ENCODE measurements at regions not wholly inside any gene's neighbourhood (a gene's known extent, or its start where the extent isn't known, plus 50 kb on each side); places are given as distances from the start of the nearest gene placed in this dataset.
A peak's percentile ranks its signal among the peaks of the same experiment; 100 is the strongest.

GRCh38 chr6:71138376-71138775, 150.2 kb upstream of the OGFRL1 start:
- no peak overlapping the region for H3K4me3 ChIP-seq (ENCODE audit: low read depth, poor library complexity, severe bottlenecking)
- 24 to 38% methylated on average over 2 of the region's 2 CpGs for WGBS, 2 donors
- no peak for DNase-seq (ENCODE audit: low spot score in 2 of 2)
- intact Hi-C loops (cut with DNase I; ENCODE audit: low total_unique reads) = no loop called here
- no peak for TF ChIP-seq POLR2A (IDR thresholded peaks at IDR 0.05)
- TF ChIP-seq, protein P1, sequence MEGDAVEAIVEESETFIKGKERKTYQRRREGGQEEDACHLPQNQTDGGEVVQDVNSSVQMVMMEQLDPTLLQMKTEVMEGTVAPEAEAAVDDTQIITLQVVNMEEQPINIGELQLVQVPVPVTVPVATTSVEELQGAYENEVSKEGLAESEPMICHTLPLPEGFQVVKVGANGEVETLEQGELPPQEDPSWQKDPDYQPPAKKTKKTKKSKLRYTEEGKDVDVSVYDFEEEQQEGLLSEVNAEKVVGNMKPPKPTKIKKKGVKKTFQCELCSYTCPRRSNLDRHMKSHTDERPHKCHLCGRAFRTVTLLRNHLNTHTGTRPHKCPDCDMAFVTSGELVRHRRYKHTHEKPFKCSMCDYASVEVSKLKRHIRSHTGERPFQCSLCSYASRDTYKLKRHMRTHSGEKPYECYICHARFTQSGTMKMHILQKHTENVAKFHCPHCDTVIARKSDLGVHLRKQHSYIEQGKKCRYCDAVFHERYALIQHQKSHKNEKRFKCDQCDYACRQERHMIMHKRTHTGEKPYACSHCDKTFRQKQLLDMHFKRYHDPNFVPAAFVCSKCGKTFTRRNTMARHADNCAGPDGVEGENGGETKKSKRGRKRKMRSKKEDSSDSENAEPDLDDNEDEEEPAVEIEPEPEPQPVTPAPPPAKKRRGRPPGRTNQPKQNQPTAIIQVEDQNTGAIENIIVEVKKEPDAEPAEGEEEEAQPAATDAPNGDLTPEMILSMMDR (IDR thresholded peaks at IDR 0.05) = no peak

- H3K4me3 ChIP-seq (ENCODE audit: low read depth, poor library complexity, severe bottlenecking) = no peak overlapping the region
- intact Hi-C loops (cut with DNase I; ENCODE audit: low total_unique reads) = no loop called here
- no peak for DNase-seq (ENCODE audit: low spot score in 2 of 2)
- TF ChIP-seq, protein P1 (IDR thresholded peaks at IDR 0.05) = no peak
- TF ChIP-seq POLR2A (IDR thresholded peaks at IDR 0.05) = no peak
- 56 to 64% methylated on average over 3 of the region's 3 CpGs for WGBS, 2 donors
Observed at GRCh38 chr6:71139249-71139648, 149.4 kb upstream of the OGFRL1 start.

GRCh38 chr6:71153755-71154325, 134.8 kb upstream of the OGFRL1 start:
- intact Hi-C loops (cut with DNase I; ENCODE audit: low total_unique reads) = no loop called here
- TF ChIP-seq, protein P1 (IDR thresholded peaks at IDR 0.05) = no peak
- TF ChIP-seq POLR2A (IDR thresholded peaks at IDR 0.05) = no peak
- H3K4me3 ChIP-seq (ENCODE audit: low read depth, poor library complexity, severe bottlenecking) = peak overlapping the region; percentile 2
- no peak for DNase-seq (ENCODE audit: low spot score in 2 of 2)
- 87% methylated on average over 9 of the region's 9 CpGs for WGBS, 2 donors

DNA sequence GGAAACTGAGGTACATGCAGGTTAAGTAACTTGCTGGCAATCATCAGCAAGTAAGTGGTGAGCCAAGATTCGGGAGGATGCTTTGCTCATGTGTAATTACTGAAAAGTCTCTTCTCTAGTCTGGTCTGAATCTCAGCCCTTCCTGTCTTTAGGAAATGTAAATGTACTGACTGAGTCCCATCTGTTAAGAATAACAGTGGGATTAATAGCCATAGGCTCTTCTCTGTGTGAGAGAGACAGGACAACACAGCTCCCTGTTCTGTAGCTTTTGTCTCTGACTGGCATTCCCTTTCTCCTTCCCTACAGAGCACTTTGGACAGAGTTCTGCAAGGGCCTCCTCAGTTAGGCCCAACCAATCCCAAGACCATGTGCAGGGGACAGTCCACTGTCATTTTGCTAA, 131.3 kb upstream of the OGFRL1 start:
- 47 to 60% methylated on average over 1 of the region's 1 CpG for WGBS, 2 donors
- intact Hi-C loops (cut with DNase I; ENCODE audit: low total_unique reads) = no loop called here
- no peak for TF ChIP-seq POLR2A (IDR thresholded peaks at IDR 0.05)
- TF ChIP-seq, protein P1 (IDR thresholded peaks at IDR 0.05) = no peak
- no peak overlapping the region for H3K4me3 ChIP-seq (ENCODE audit: low read depth, poor library complexity, severe bottlenecking)
- no peak for DNase-seq (ENCODE audit: low spot score in 2 of 2)

- DNase-seq (ENCODE audit: low spot score in 2 of 2) = no peak
- no peak overlapping the region for H3K4me3 ChIP-seq (ENCODE audit: low read depth, poor library complexity, severe bottlenecking)
- WGBS, 2 donors = 92 to 95% methylated on average over 21 to 22 of the region's 22 CpGs
- TF ChIP-seq, protein P1 (IDR thresholded peaks at IDR 0.05) = no peak
- TF ChIP-seq POLR2A (IDR thresholded peaks at IDR 0.05) = no peak
- intact Hi-C loops (cut with DNase I; ENCODE audit: low total_unique reads) = no loop called here
Observed at GRCh38 chr6:71164890-71165289, 123.7 kb upstream of the OGFRL1 start.

GRCh38 chr6:71168233-71168765, 120.3 kb upstream of the OGFRL1 start:
- TF ChIP-seq, protein P1 (IDR thresholded peaks at IDR 0.05) = no peak
- TF ChIP-seq POLR2A (IDR thresholded peaks at IDR 0.05) = no peak
- no peak for DNase-seq (ENCODE audit: low spot score in 2 of 2)
- 59 to 60% methylated on average over 1 of the region's 1 CpG for WGBS, 2 donors
- no peak overlapping the region for H3K4me3 ChIP-seq (ENCODE audit: low read depth, poor library complexity, severe bottlenecking)
- intact Hi-C loops (cut with DNase I; ENCODE audit: low total_unique reads) = no loop called here

Data from lower leg skin (tissue), 4 donors.